ENCODE measurements at regions not wholly inside any gene's neighbourhood (a gene's known extent, or its start where the extent isn't known, plus 50 kb on each side); places are given as distances from the start of the nearest gene placed in this dataset.

DNA sequence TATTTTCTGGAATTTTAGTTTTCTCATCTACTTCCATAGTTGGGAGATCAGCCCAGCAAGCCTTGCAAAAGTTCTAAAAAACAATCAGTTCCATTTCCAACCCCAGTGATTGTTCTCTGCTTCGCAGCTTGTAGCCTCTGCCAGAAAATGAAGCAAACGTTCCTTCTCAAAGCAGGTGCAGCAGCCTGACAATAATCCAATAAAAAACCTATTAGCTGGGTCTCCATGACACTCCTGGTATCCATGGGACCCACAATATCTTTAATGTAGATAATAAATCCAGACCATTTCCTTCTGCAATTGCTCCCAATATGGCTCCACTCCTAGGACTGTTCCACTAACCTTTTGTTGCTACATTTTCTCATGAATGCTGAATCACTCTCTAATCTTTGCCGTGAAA lies 140.8 kb upstream of the SETBP1 start:
- TF ChIP-seq, protein P1, sequence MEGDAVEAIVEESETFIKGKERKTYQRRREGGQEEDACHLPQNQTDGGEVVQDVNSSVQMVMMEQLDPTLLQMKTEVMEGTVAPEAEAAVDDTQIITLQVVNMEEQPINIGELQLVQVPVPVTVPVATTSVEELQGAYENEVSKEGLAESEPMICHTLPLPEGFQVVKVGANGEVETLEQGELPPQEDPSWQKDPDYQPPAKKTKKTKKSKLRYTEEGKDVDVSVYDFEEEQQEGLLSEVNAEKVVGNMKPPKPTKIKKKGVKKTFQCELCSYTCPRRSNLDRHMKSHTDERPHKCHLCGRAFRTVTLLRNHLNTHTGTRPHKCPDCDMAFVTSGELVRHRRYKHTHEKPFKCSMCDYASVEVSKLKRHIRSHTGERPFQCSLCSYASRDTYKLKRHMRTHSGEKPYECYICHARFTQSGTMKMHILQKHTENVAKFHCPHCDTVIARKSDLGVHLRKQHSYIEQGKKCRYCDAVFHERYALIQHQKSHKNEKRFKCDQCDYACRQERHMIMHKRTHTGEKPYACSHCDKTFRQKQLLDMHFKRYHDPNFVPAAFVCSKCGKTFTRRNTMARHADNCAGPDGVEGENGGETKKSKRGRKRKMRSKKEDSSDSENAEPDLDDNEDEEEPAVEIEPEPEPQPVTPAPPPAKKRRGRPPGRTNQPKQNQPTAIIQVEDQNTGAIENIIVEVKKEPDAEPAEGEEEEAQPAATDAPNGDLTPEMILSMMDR (IDR thresholded peaks at IDR 0.05) = no peak
- no peak for TF ChIP-seq EZH2 (IDR thresholded peaks at IDR 0.05; ENCODE audit: borderline replicate concordance, insufficient read depth, low read depth, low read length, poor library complexity, severe bottlenecking)

All from B cell (primary cell).